ENCODE measurements at regions not wholly inside any gene's neighbourhood (a gene's known extent, or its start where the extent isn't known, plus 50 kb on each side); places are given as distances from the start of the nearest gene placed in this dataset.

- H3K4me1 Mint-ChIP-seq (ENCODE audit: insufficient read depth, unreplicated experiment), result no peaks in the 10 kb centered on the region
- DNase-seq (ENCODE audit: unreplicated experiment), result no peak
- no peaks in the 10 kb centered on the region for H3K36me3 Mint-ChIP-seq (ENCODE audit: insufficient read depth, unreplicated experiment)
- BruUV-seq (replicated peaks), result no TSS peak
- H3K27me3 Mint-ChIP-seq (ENCODE audit: insufficient read depth, unreplicated experiment), result no peaks in the 10 kb centered on the region
- CTCF ChIA-PET, result no interaction called here
- TF ChIP-seq CTCF (IDR thresholded peaks at IDR 0.05; ENCODE audit: unreplicated experiment), result no peak
- intact Hi-C loops (cut with micrococcal nuclease), result no loop called here
- no peak overlapping the region for H3K27ac Mint-ChIP-seq (ENCODE audit: low read depth, unreplicated experiment)
- no peaks in the 10 kb centered on the region for H3K9me3 Mint-ChIP-seq (ENCODE audit: unreplicated experiment)
- H3K4me3 Mint-ChIP-seq (ENCODE audit: unreplicated experiment), result no peak overlapping the region
- POLR2A ChIA-PET, result no interaction called here
These were observed 63.5 kb downstream of the CAVIN2 start for GRCh38 chr2:191783416-191783815.

Data from MCF 10A (cell line).